ENCODE measurements at regions not wholly inside any gene's neighbourhood (a gene's known extent, or its start where the extent isn't known, plus 50 kb on each side); places are given as distances from the start of the nearest gene placed in this dataset.
"Not testable (repeated sequence)": the region's sequence is repeated elsewhere in the genome, so short reads cannot be mapped to it uniquely, and the experiment has no call there.

GRCh38 chr12:93005928-93006392 is 76.9 kb upstream of the EEA1 start:
- TF ChIP-seq CTCF (IDR thresholded peaks at IDR 0.05; ENCODE audit: borderline replicate concordance, control extremely low read depth, extremely low read depth, insufficient read depth, missing control alignments), result no peak
- in situ Hi-C loops (cut with MboI; ENCODE audit: low sequenced_read_pairs, unreplicated experiment), result no loop called here

GRCh38 chr12:93006471-93007208 is 77.5 kb upstream of the EEA1 start:
- in situ Hi-C loops (cut with MboI; ENCODE audit: low sequenced_read_pairs, unreplicated experiment), result no loop called here
- TF ChIP-seq CTCF (IDR thresholded peaks at IDR 0.05; ENCODE audit: borderline replicate concordance, control extremely low read depth, extremely low read depth, insufficient read depth, missing control alignments), result no peak
- DNase-seq (ENCODE audit: low spot score), result no peak

More at GRCh38 chr12:93005928-93006392, 76.9 kb upstream of the EEA1 start:
- no peak for DNase-seq (ENCODE audit: low spot score)

- in situ Hi-C loops (cut with MboI; ENCODE audit: low sequenced_read_pairs, unreplicated experiment), result no loop called here
- TF ChIP-seq CTCF (IDR thresholded peaks at IDR 0.05; ENCODE audit: borderline replicate concordance, control extremely low read depth, extremely low read depth, insufficient read depth, missing control alignments), result no peak
- no peak for DNase-seq (ENCODE audit: low spot score)
Measured at GRCh38 chr12:93007544-93007943, 78.4 kb upstream of the EEA1 start.

- in situ Hi-C loops (cut with MboI; ENCODE audit: low sequenced_read_pairs, unreplicated experiment), result no loop called here
- no peak for TF ChIP-seq CTCF (IDR thresholded peaks at IDR 0.05; ENCODE audit: borderline replicate concordance, control extremely low read depth, extremely low read depth, insufficient read depth, missing control alignments)
- peak; percentile 35 for DNase-seq (ENCODE audit: low spot score)
Measured at GRCh38 chr12:93008044-93008778, 79.1 kb upstream of the EEA1 start.

GRCh38 chr12:93008880-93009279 is 79.8 kb upstream of the EEA1 start:
- in situ Hi-C loops (cut with MboI; ENCODE audit: low sequenced_read_pairs, unreplicated experiment); DNase-seq (ENCODE audit: low spot score): not testable (repeated sequence)

GRCh38 chr12:93009533-93009932 is 80.4 kb upstream of the EEA1 start:
- in situ Hi-C loops (cut with MboI; ENCODE audit: low sequenced_read_pairs, unreplicated experiment), result no loop called here
- TF ChIP-seq CTCF (IDR thresholded peaks at IDR 0.05; ENCODE audit: borderline replicate concordance, control extremely low read depth, extremely low read depth, insufficient read depth, missing control alignments), result no peak
- peak; percentile 22 for DNase-seq (ENCODE audit: low spot score)

GRCh38 chr12:93010461-93010860 is 81.4 kb upstream of the EEA1 start:
- TF ChIP-seq CTCF (IDR thresholded peaks at IDR 0.05; ENCODE audit: borderline replicate concordance, control extremely low read depth, extremely low read depth, insufficient read depth, missing control alignments), result no peak
- in situ Hi-C loops (cut with MboI; ENCODE audit: low sequenced_read_pairs, unreplicated experiment), result no loop called here
- no peak for DNase-seq (ENCODE audit: low spot score)
